Fibroblast of lung (primary cell): ENCODE measurements at regions not wholly inside any gene's neighbourhood (a gene's known extent, or its start where the extent isn't known, plus 50 kb on each side); places are given as distances from the start of the nearest gene placed in this dataset.

Experiments used
- DNase-seq, 2 donors: peaks; one replicate each; pipeline versions ENCODE4 v3.0.0 to v3.0.0-alpha.2; 2010; ENCODE audit warnings: low read depth in 2 of 2
- H2AFZ ChIP-seq: 2 replicates; pipeline ENCODE4 v1.5.1; 2012; ENCODE audit warnings: low read length, control low read depth, inconsistent platforms
- H3K27ac ChIP-seq: 2 replicates; pipeline ENCODE4 v1.5.1; 2011; ENCODE audit warnings: low read length, control low read depth; ENCODE audit not compliant: insufficient read depth
- H3K27me3 ChIP-seq: 2 replicates; pipeline ENCODE4 v1.5.1; 2011; ENCODE audit warnings: mild to moderate bottlenecking, low read length; ENCODE audit not compliant: control insufficient read depth, insufficient read depth
- H3K36me3 ChIP-seq: 2 replicates; pipeline ENCODE4 v1.5.1; 2011; ENCODE audit warnings: low read length; ENCODE audit not compliant: control insufficient read depth, insufficient read depth
- H3K4me1 ChIP-seq: 2 replicates; pipeline ENCODE4 v1.5.1; 2011; ENCODE audit warnings: low read length; ENCODE audit not compliant: control insufficient read depth, insufficient read depth; ENCODE audit errors: extremely low read depth
- H3K4me2 ChIP-seq: 2 replicates; pipeline ENCODE4 v1.5.1; 2011; ENCODE audit warnings: low read length, control low read depth; ENCODE audit not compliant: insufficient read depth; ENCODE audit errors: extremely low read depth
- H3K4me3 ChIP-seq, 4 experiments: fragments of 200-600 bp in 1 of 4; sonication (generic) in 1 of 4; replicated peaks in 1 of 4; 2 replicates each; pipeline ENCODE4 v1.5.1; 2011 to 2016; ENCODE audit warnings: low read length in 4 of 4, low read depth in 3 of 4, mild to moderate bottlenecking in 3 of 4, control low read depth in 2 of 4, inconsistent platforms in 1 of 4, mixed read lengths in 1 of 4; ENCODE audit not compliant: insufficient read depth in 1 of 4; ENCODE audit errors: control extremely low read depth in 1 of 4
- H3K79me2 ChIP-seq: 2 replicates; pipeline ENCODE4 v1.5.1; 2012; ENCODE audit warnings: mild to moderate bottlenecking, low read length, inconsistent platforms; ENCODE audit not compliant: control insufficient read depth, insufficient read depth
- H3K9ac ChIP-seq: 2 replicates; pipeline ENCODE4 v1.5.1; 2011; ENCODE audit warnings: mild to moderate bottlenecking, low read length, control low read depth; ENCODE audit not compliant: insufficient read depth
- H3K9me3 ChIP-seq: 2 replicates; pipeline ENCODE4 v1.5.1; 2012; ENCODE audit warnings: low read depth, low read length; ENCODE audit not compliant: control insufficient read depth, insufficient read depth
- H4K20me1 ChIP-seq: 2 replicates; pipeline ENCODE4 v1.5.1; 2011; ENCODE audit warnings: low read length; ENCODE audit not compliant: control insufficient read depth, insufficient read depth; ENCODE audit errors: extremely low read depth
- CTCF ChIP-seq, 2 donors: IDR thresholded peaks in 1 of 2; conservative IDR thresholded peaks in 1 of 2; 1 replicate in 1 of 2; 2 replicates in 1 of 2; pipeline ENCODE4 v1.5.1; 2011 to 2012; ENCODE audit warnings: low read length in 2 of 2, control low read depth in 1 of 2, inconsistent platforms in 1 of 2, low read depth in 1 of 2, mild to moderate bottlenecking in 1 of 2
- EZH2 ChIP-seq: IDR thresholded peaks from 2 replicates; pipeline ENCODE4 v1.5.1; 2012; ENCODE audit warnings: low read length, control low read depth, mild to moderate bottlenecking; ENCODE audit errors: missing control alignments

GRCh38 chr6:6729971-6730370 is 141.5 kb downstream of the LY86 start:
- no peak for DNase-seq
- Histone ChIP-seq H3K36me3 (no peaks in the 10 kb centered on the region), H2AFZ (no peak overlapping the region), H3K4me1 (no peaks in the 10 kb centered on the region), H3K4me2 (no peak overlapping the region), H3K9ac (no peak overlapping the region), H3K9me3 (no peaks in the 10 kb centered on the region), H3K4me3 (no peak overlapping the region), H3K79me2 (no peaks in the 10 kb centered on the region), H4K20me1 (no peaks in the 10 kb centered on the region), H3K27me3 (no peaks in the 10 kb centered on the region), H3K27ac (no peak overlapping the region)
- no peak for TF ChIP-seq CTCF (conservative IDR thresholded peaks at IDR 0.05 in 1 of 2, IDR thresholded peaks at IDR 0.05 in 1 of 2; ENCODE audit: low read depth in 1 of 2, low read length in 2 of 2)
- no peak for TF ChIP-seq EZH2

- no peak overlapping the region for H3K4me2 ChIP-seq
- DNase-seq: peak; percentile 93 to 96
- H4K20me1 ChIP-seq: no peaks in the 10 kb centered on the region
- no peak overlapping the region for H3K27ac ChIP-seq
- H3K9me3 ChIP-seq: no peaks in the 10 kb centered on the region
- no peaks in the 10 kb centered on the region for H3K36me3 ChIP-seq
- no peak overlapping the region for H3K9ac ChIP-seq
- no peak for TF ChIP-seq CTCF (conservative IDR thresholded peaks at IDR 0.05 in 1 of 2, IDR thresholded peaks at IDR 0.05 in 1 of 2; ENCODE audit: low read depth in 1 of 2, low read length in 2 of 2)
- TF ChIP-seq EZH2: no peak
- H2AFZ ChIP-seq: peak overlapping the region; percentile 40
- H3K4me1 ChIP-seq: no peaks in the 10 kb centered on the region
- H3K4me3 ChIP-seq: no peak overlapping the region
- no peaks in the 10 kb centered on the region for H3K79me2 ChIP-seq
- no peaks in the 10 kb centered on the region for H3K27me3 ChIP-seq
These were observed 142.3 kb downstream of the LY86 start for GRCh38 chr6:6730831-6731230.

- H3K79me2 ChIP-seq: no peaks in the 10 kb centered on the region
- no peak overlapping the region for H3K9ac ChIP-seq
- no peaks in the 10 kb centered on the region for H3K36me3 ChIP-seq
- H3K4me2 ChIP-seq: no peak overlapping the region
- no peak overlapping the region for H3K27ac ChIP-seq
- H4K20me1 ChIP-seq: no peaks in the 10 kb centered on the region
- TF ChIP-seq EZH2: no peak
- no peak for TF ChIP-seq CTCF (conservative IDR thresholded peaks at IDR 0.05 in 1 of 2, IDR thresholded peaks at IDR 0.05 in 1 of 2; ENCODE audit: low read depth in 1 of 2, low read length in 2 of 2)
- H3K27me3 ChIP-seq: no peaks in the 10 kb centered on the region
- DNase-seq: peak in 1 of 2 donors; percentile 25
- peaks cover 3% of the 10 kb centered on the region for H3K4me1 ChIP-seq
- H3K4me3 ChIP-seq: no peak overlapping the region
- H3K9me3 ChIP-seq: no peaks in the 10 kb centered on the region
- H2AFZ ChIP-seq: no peak overlapping the region
These were observed 146.3 kb downstream of the LY86 start for GRCh38 chr6:6734479-6735465.
